HepG2 (cell line): ENCODE measurements at regions not wholly inside any gene's neighbourhood (a gene's known extent, or its start where the extent isn't known, plus 50 kb on each side); places are given as distances from the start of the nearest gene placed in this dataset.

Source experiments
- ATAC-seq: fragments of 200-7000 bp; cut with Tn5 transposase; 3 replicates; pipeline ENCODE4 v1.9.1; 2020; ENCODE audit warnings: mild to moderate bottlenecking, moderate library complexity
- BruUV-seq: library from RNA; stranded (reverse); fragments of 400-500 nt; replicated peaks from 2 replicates; lab custom pipeline; 2021; lab: Mats Ljungman, UMichigan
- CTCF ChIA-PET: fragments of 300-600 bp; formaldehyde crosslinking; extraction: SDS; loops from one replicate; lab custom pipeline; 2021; ENCODE audit warnings: low total read pairs, inconsistent platforms, low intra/inter-chr PET ratio; lab: Yijun Ruan, JAX
- POLR2A ChIA-PET: fragments of 350-600 bp; sonication (Branson Sonifier 250); formaldehyde crosslinking; loops from one replicate; lab custom pipeline; 2020; ENCODE audit warnings: antibody characterized with exemption, inconsistent platforms; lab: Yijun Ruan, JAX
- DNase-seq: peaks from one replicate; pipeline ENCODE4 v3.0.0-alpha.2; 2015; ENCODE audit warnings: low spot score
- FAIRE-seq: peaks from 3 replicates; lab custom pipeline; 2011; peaks lifted over from hg19 to GRCh38; lab: Jason Lieb, UNC
- H2AFZ ChIP-seq: one replicate; pipeline ENCODE4 v1.6.1; 2011; ENCODE audit warnings: low read length, inconsistent platforms
- H3K27ac ChIP-seq: fragments of 300-600 bp; 3 replicates; pipeline ENCODE4 v1.8.0; 2011; ENCODE audit warnings: mixed run types, mild to moderate bottlenecking, mixed read lengths, low read length, inconsistent platforms; ENCODE audit not compliant: insufficient read depth; ENCODE audit errors: extremely low read length
- H3K27me3 ChIP-seq, 2 experiments: fragments of 200-600 bp in 1 of 2; 2 replicates in 1 of 2; 3 replicates in 1 of 2; pipeline versions ENCODE4 v1.6.0 to v1.8.0; 2011; ENCODE audit warnings: low read length in 2 of 2, mild to moderate bottlenecking in 2 of 2, moderate library complexity in 2 of 2, inconsistent platforms in 1 of 2; ENCODE audit not compliant: insufficient read depth in 2 of 2, control insufficient read depth in 1 of 2
- H3K36me3 ChIP-seq, 2 experiments: fragments of 200-600 bp in 1 of 2; replicated peaks in 1 of 2; 2 replicates in 1 of 2; 3 replicates in 1 of 2; pipeline versions ENCODE4 v1.5.1 to v1.8.0; 2011; ENCODE audit warnings: low read length in 2 of 2, inconsistent platforms in 1 of 2; ENCODE audit not compliant: insufficient read depth in 2 of 2, control insufficient read depth in 1 of 2
- H3K4me1 ChIP-seq: 2 replicates; pipeline ENCODE4 v1.5.1; 2012; ENCODE audit warnings: low read length, inconsistent platforms; ENCODE audit not compliant: insufficient read depth
- H3K4me2 ChIP-seq: 2 replicates; pipeline ENCODE4 v1.6.0; 2011; ENCODE audit warnings: low read depth, low read length, inconsistent platforms
- H3K4me3 ChIP-seq, 3 experiments: fragments of 200-600 bp in 1 of 3; sonication (generic), shearing (Covaris generic) in 1 of 3; replicated peaks in 1 of 3; 2 replicates each; pipeline ENCODE4 v1.5.1; 2011 to 2016; ENCODE audit warnings: low read length in 3 of 3, inconsistent platforms in 2 of 3, low read depth in 2 of 3, mild to moderate bottlenecking in 2 of 3, control low read depth in 1 of 3, mixed read lengths in 1 of 3; ENCODE audit not compliant: insufficient read depth in 1 of 3
- H3K79me2 ChIP-seq: one replicate; pipeline ENCODE4 v1.6.1; 2011; ENCODE audit warnings: low read length, inconsistent platforms; ENCODE audit not compliant: insufficient read depth
- H3K9ac ChIP-seq: 2 replicates; pipeline ENCODE4 v1.6.0; 2011; ENCODE audit warnings: mild to moderate bottlenecking, low read depth, low read length, inconsistent platforms; ENCODE audit not compliant: insufficient read depth
- H3K9me3 ChIP-seq: 2 replicates; pipeline ENCODE4 v1.5.1; 2012; ENCODE audit warnings: mild to moderate bottlenecking, low read length
- H4K20me1 ChIP-seq: 2 replicates; pipeline ENCODE4 v1.6.0; 2011; ENCODE audit warnings: inconsistent platforms, mild to moderate bottlenecking, low read length, moderate library complexity; ENCODE audit not compliant: insufficient read depth
- FOSL1 ChIP-seq: sonication (generic); formaldehyde crosslinking; IDR thresholded peaks from 2 replicates; pipeline ENCODE4 v1.9.0; 2021; ENCODE audit warnings: missing genetic modification reagents, borderline replicate concordance
- FOXC1 ChIP-seq: sonication (generic); formaldehyde crosslinking; IDR thresholded peaks from 2 replicates; pipeline ENCODE4 v1.8.0; 2022; ENCODE audit warnings: mild to moderate bottlenecking, missing genetic modification reagents, borderline replicate concordance
- JARID2 ChIP-seq: sonication (generic); formaldehyde crosslinking; IDR thresholded peaks from 2 replicates; pipeline ENCODE4 v1.8.1; 2023; ENCODE audit warnings: missing genetic modification reagents, inconsistent platforms; ENCODE audit not compliant: insufficient replicate concordance
- NCOA5 ChIP-seq: sonication (generic); formaldehyde crosslinking; IDR thresholded peaks from 2 replicates; pipeline ENCODE4 v1.4.0; 2020; ENCODE audit warnings: missing genetic modification reagents
- NFE2L2 ChIP-seq: fragments of 150-350 bp; IDR thresholded peaks from 2 replicates; pipeline ENCODE4 v1.6.1; 2014; ENCODE audit warnings: low read length
- NKX3-1 ChIP-seq: sonication (generic); formaldehyde crosslinking; IDR thresholded peaks from 2 replicates; pipeline ENCODE4 v1.5.0; 2020; ENCODE audit warnings: missing genetic modification reagents
- RFXANK ChIP-seq: IDR thresholded peaks from 2 replicates; pipeline ENCODE4 v1.6.1; 2016
- ZIK1 ChIP-seq: sonication (generic); formaldehyde crosslinking; IDR thresholded peaks from 2 replicates; pipeline ENCODE4 v1.5.0; 2020; ENCODE audit warnings: mild to moderate bottlenecking, low read depth, missing genetic modification reagents, borderline replicate concordance
- ZNF235 ChIP-seq: sonication (generic); formaldehyde crosslinking; IDR thresholded peaks from 2 replicates; pipeline ENCODE4 v1.8.1; 2023; ENCODE audit warnings: mild to moderate bottlenecking, missing genetic modification reagents, borderline replicate concordance
- ZNF33B ChIP-seq: sonication (generic); formaldehyde crosslinking; IDR thresholded peaks from 2 replicates; pipeline ENCODE4 v1.5.1; 2020; ENCODE audit warnings: mild to moderate bottlenecking, missing genetic modification reagents
- ZNF547 ChIP-seq: sonication (generic); formaldehyde crosslinking; IDR thresholded peaks from 2 replicates; pipeline ENCODE4 v1.5.1; 2020; ENCODE audit warnings: mild to moderate bottlenecking, missing genetic modification reagents
- WGBS: methylation state at CpG from one replicate; pipeline ENCODE4 v1.1.6; 2017; ENCODE audit warnings: low lambda C conversion rate; 5-methylcytosine and 5-hydroxymethylcytosine counted together
- in situ Hi-C: cut with HindIII; loops from 2 replicates; pipeline ENCODE4 v1.10.0; 2017; ENCODE audit warnings: low pct_unique_long_range_greater_than_20kb; ENCODE audit not compliant: extremely low pct_ligation_motif_present
- intact Hi-C: fragments of 100-400 bp; cut with micrococcal nuclease; formaldehyde crosslinking; loops from one replicate; pipeline ENCODE4 v1.10.0; 2022; ENCODE audit not compliant: unreplicated experiment

DNA sequence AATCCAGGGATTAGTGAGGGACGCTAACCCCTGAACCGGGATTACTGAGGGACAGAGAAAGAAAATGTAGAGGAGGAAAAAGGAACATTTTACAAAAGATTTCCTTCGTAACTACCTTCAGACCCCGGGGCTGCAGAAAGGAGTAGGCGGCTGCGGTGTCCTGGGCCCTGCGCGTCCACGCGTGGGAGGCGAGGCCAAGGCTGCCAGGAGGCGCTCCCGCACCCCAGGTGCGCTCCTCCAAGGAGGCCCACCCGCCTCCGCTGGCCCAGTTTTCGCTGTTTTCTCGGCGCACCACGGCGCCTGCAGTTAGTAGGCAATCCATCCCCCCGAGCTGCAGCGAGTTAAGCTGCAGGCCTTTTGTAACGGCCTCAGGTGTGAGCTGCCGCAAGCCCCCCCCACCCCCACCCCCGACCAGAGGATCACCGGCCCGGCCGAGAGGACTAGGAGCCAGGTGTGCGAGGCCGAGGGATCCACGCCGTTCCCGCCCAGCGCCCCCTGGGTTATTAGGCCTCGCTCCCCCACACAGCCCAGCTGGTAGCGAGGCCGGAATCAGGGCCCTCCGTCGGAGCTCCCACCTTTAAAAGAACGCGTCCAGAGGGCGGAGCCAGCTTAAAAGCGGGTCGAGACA is 380.3 kb upstream of the ARID1B start:
- Histone ChIP-seq H4K20me1 (no peaks in the 10 kb centered on the region), H3K4me1 (no peaks in the 10 kb centered on the region), H3K4me3 (no peak overlapping the region), H3K9me3 (no peaks in the 10 kb centered on the region), H3K4me2 (no peak overlapping the region), H2AFZ (no peak overlapping the region), H3K27me3 (peaks cover 0 to 41% of the 10 kb centered on the region in 2 experiments; a peak in 3 of 5 replicates), H3K9ac (no peak overlapping the region), H3K36me3 (no peaks in the 10 kb centered on the region), H3K79me2 (no peaks in the 10 kb centered on the region), H3K27ac (no peak overlapping the region)
- no peak for DNase-seq
- in situ Hi-C loops = no loop called here
- ATAC-seq = no peak
- ChIA-PET POLR2A (no interaction called here), CTCF (no interaction called here)
- no peak for TF ChIP-seq JARID2 (CRISPR knock-in tag)
- TF ChIP-seq FOSL1 (CRISPR knock-in tag) = no peak
- no TSS peak for BruUV-seq
- FAIRE-seq = no peak
- intact Hi-C loops = no loop called here
- 52% methylated on average over 30 of the region's 45 CpGs for WGBS

DNA sequence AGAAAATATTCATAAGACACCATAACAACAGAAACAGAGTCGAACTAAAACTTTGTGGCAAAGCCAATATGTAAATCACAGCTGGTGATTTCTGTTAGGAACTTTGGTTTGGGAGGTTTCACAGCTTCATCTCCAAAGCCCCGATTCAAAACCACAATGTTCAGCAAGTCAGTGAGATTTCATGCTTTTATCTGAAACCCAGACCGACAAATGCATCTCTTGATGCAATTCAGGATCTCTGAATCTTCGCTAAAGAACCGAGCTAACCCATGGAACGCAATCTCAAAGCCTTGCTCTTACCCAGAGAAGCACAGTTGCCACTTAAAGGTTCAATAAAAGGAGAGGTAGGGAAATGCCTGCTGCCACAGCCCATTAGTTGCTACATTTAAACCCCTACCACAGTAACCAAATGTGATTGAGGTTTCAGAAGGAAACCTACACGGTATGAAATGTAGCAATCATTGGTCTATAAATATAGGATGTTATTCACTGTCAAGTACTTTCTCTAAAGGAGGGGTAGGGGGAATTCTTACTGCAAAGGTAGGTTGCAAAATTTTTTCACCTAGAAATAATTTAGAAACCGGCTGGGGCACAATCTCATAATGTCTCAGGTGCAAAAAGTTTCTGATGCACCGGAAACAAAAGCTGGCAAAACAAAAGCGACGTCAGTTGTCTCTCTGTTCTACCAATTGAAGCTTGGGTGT is 381.0 kb upstream of the ARID1B start:
- ChIA-PET POLR2A (no interaction called here), CTCF (no interaction called here)
- H3K36me3 ChIP-seq = no peaks in the 10 kb centered on the region
- H4K20me1 ChIP-seq = no peaks in the 10 kb centered on the region
- DNase-seq = no peak
- no peak overlapping the region for H3K4me2 ChIP-seq
- no peak for ATAC-seq
- no TSS peak for BruUV-seq
- H3K4me3 ChIP-seq = no peak overlapping the region
- in situ Hi-C loops = no loop called here
- no peak for FAIRE-seq
- no peak overlapping the region for H3K9ac ChIP-seq
- WGBS = 27% methylated on average over 11 of the region's 11 CpGs
- H3K9me3 ChIP-seq = no peaks in the 10 kb centered on the region
- H3K79me2 ChIP-seq = no peaks in the 10 kb centered on the region
- peaks cover 0 to 48% of the 10 kb centered on the region in 2 experiments; a peak in 4 of 5 replicates for H3K27me3 ChIP-seq
- no peaks in the 10 kb centered on the region for H3K4me1 ChIP-seq
- intact Hi-C loops = no loop called here
- TF ChIP-seq NKX3-1 (CRISPR knock-in tag) (no peak), NFE2L2 (no peak), NCOA5 (no peak), ZIK1 (CRISPR knock-in tag) (no peak), FOXC1 (CRISPR knock-in tag) (no peak), ZNF235 (CRISPR knock-in tag) (no peak), RFXANK (CRISPR knock-in tag) (no peak), ZNF547 (CRISPR knock-in tag) (no peak), ZNF33B (CRISPR knock-in tag) (no peak)
- H3K27ac ChIP-seq = no peak overlapping the region
- H2AFZ ChIP-seq = no peak overlapping the region
